ENCODE measurements at regions not wholly inside any gene's neighbourhood (a gene's known extent, or its start where the extent isn't known, plus 50 kb on each side); places are given as distances from the start of the nearest gene placed in this dataset.

- H3K9me3 ChIP-seq (ENCODE audit: control insufficient read depth, low read length) = no peaks in the 10 kb centered on the region
- no peak overlapping the region for H3K4me3 ChIP-seq (ENCODE audit: low read length)
- H3K36me3 ChIP-seq (ENCODE audit: control insufficient read depth, insufficient read depth, low read length) = no peaks in the 10 kb centered on the region
- H3K27me3 ChIP-seq (ENCODE audit: control insufficient read depth, insufficient read depth, low read length) = no peaks in the 10 kb centered on the region
- no peaks in the 10 kb centered on the region for H3K4me1 ChIP-seq (ENCODE audit: control insufficient read depth, insufficient read depth, low read length)
- no peak overlapping the region for H3K9ac ChIP-seq (ENCODE audit: low read length)
Measured at GRCh38 chr9:108525186-108525585, 330.6 kb downstream of the ACTL7B start.

GRCh38 chr9:108521063-108521590, 334.7 kb downstream of the ACTL7B start:
- Histone ChIP-seq H3K36me3 (ENCODE audit: control insufficient read depth, insufficient read depth, low read length) (no peaks in the 10 kb centered on the region), H3K9ac (ENCODE audit: low read length) (no peak overlapping the region)

GRCh38 chr9:108519437-108519836, 336.3 kb downstream of the ACTL7B start:
- Histone ChIP-seq H3K36me3 (ENCODE audit: control insufficient read depth, insufficient read depth, low read length) (no peaks in the 10 kb centered on the region), H3K4me3 (ENCODE audit: low read length) (no peak overlapping the region), H3K9ac (ENCODE audit: low read length) (no peak overlapping the region), H3K27me3 (ENCODE audit: control insufficient read depth, insufficient read depth, low read length) (no peaks in the 10 kb centered on the region), H3K4me1 (ENCODE audit: control insufficient read depth, insufficient read depth, low read length) (no peaks in the 10 kb centered on the region), H3K9me3 (ENCODE audit: control insufficient read depth, low read length) (no peaks in the 10 kb centered on the region)

More at GRCh38 chr9:108521063-108521590, 334.7 kb downstream of the ACTL7B start:
- Histone ChIP-seq H3K4me1 (ENCODE audit: control insufficient read depth, insufficient read depth, low read length) (no peaks in the 10 kb centered on the region), H3K4me3 (ENCODE audit: low read length) (no peak overlapping the region), H3K27me3 (ENCODE audit: control insufficient read depth, insufficient read depth, low read length) (no peaks in the 10 kb centered on the region), H3K9me3 (ENCODE audit: control insufficient read depth, low read length) (no peaks in the 10 kb centered on the region)

DNA sequence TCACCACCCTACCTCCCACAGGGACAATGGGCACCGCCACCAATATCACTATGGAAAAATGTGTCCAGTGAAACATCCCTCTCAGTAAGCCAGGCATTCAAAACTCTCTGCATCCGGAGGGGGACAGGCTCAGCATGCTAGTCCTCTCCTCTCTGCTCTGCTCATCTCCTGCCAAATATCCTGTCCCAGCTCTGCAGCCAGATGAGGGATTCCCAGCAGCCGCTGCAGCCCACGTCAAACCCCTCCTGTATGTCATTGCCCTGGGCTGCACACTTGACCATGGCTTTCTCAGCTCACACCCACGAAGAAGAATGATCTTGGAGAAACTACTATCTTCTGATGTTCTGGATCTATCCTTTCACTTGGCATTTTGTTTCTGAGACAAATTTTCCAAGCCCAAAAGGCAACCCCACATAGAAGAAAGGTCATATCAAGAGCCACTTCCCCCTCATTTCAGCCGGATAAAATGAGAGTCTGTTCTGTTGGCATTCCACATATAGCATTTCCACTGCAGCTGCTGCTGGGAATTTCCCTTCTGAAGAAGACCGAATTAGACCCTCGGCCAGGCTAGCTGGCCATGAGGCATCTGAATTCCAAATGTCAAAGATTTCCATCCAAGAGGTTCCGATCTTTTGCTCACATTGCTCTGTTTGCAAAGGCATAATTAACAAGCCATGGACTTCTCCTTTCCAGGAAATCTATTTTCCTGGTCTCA, 338.0 kb downstream of the ACTL7B start:
- Histone ChIP-seq H3K4me3 (ENCODE audit: low read length) (no peak overlapping the region), H3K4me1 (ENCODE audit: control insufficient read depth, insufficient read depth, low read length) (no peaks in the 10 kb centered on the region), H3K9ac (ENCODE audit: low read length) (no peak overlapping the region), H3K9me3 (ENCODE audit: control insufficient read depth, low read length) (no peaks in the 10 kb centered on the region), H3K36me3 (ENCODE audit: control insufficient read depth, insufficient read depth, low read length) (no peaks in the 10 kb centered on the region), H3K27me3 (ENCODE audit: control insufficient read depth, insufficient read depth, low read length) (no peaks in the 10 kb centered on the region)

DNA sequence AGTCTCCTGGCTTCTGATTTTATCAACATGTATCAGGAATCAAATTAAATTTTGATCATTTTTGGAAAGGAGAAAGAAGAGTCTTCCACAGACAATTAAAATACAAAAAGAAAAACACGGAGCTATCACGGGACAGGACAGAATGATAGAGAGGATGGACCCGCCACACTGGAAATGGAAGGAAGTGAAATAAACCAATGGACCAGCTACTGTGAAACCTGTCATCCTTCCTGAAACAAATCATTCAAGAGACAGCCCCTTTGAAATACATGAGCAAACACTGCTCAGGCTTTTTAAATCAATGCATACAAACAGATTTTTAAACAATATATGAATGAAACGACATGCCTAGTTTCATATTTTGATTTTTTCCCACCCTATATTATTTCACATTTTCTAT, 339.4 kb downstream of the ACTL7B start:
- Histone ChIP-seq H3K27me3 (ENCODE audit: control insufficient read depth, insufficient read depth, low read length) (no peaks in the 10 kb centered on the region), H3K4me3 (ENCODE audit: low read length) (no peak overlapping the region), H3K36me3 (ENCODE audit: control insufficient read depth, insufficient read depth, low read length) (no peaks in the 10 kb centered on the region), H3K4me1 (ENCODE audit: control insufficient read depth, insufficient read depth, low read length) (no peaks in the 10 kb centered on the region), H3K9ac (ENCODE audit: low read length) (no peak overlapping the region), H3K9me3 (ENCODE audit: control insufficient read depth, low read length) (no peaks in the 10 kb centered on the region)

DNA sequence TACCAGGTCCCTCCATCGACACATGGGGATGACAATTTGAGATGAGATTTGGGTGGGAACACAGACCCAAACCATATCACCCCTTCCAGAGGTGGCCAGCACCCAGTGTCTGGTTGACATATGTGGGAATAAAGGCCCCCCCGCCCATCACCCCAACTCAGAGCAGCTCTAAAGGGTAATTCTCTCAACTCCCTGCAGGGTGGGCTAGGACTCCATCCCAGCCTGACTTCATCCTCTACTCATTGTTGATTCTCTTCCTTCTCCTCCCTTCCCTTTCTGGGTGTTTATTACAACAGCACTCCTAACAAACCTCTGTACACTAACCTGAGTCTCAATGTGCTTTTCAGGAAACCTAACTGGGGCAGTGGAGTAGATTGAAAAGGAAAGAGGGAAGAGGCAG, 339.9 kb downstream of the ACTL7B start:
- Histone ChIP-seq H3K36me3 (ENCODE audit: control insufficient read depth, insufficient read depth, low read length) (no peaks in the 10 kb centered on the region), H3K4me3 (ENCODE audit: low read length) (no peak overlapping the region), H3K9me3 (ENCODE audit: control insufficient read depth, low read length) (no peaks in the 10 kb centered on the region), H3K4me1 (ENCODE audit: control insufficient read depth, insufficient read depth, low read length) (no peaks in the 10 kb centered on the region), H3K27me3 (ENCODE audit: control insufficient read depth, insufficient read depth, low read length) (no peaks in the 10 kb centered on the region), H3K9ac (ENCODE audit: low read length) (no peak overlapping the region)

- Histone ChIP-seq H3K4me1 (ENCODE audit: control insufficient read depth, insufficient read depth, low read length) (no peaks in the 10 kb centered on the region), H3K9me3 (ENCODE audit: control insufficient read depth, low read length) (no peaks in the 10 kb centered on the region), H3K27me3 (ENCODE audit: control insufficient read depth, insufficient read depth, low read length) (no peaks in the 10 kb centered on the region), H3K9ac (ENCODE audit: low read length) (no peak overlapping the region), H3K4me3 (ENCODE audit: low read length) (no peak overlapping the region), H3K36me3 (ENCODE audit: control insufficient read depth, insufficient read depth, low read length) (no peaks in the 10 kb centered on the region)
Measured at GRCh38 chr9:108512426-108513173, 343.2 kb downstream of the ACTL7B start.

GRCh38 chr9:108511307-108511706, 344.5 kb downstream of the ACTL7B start:
- H3K9ac ChIP-seq (ENCODE audit: low read length) = no peak overlapping the region
- H3K9me3 ChIP-seq (ENCODE audit: control insufficient read depth, low read length) = no peaks in the 10 kb centered on the region
- no peak overlapping the region for H3K4me3 ChIP-seq (ENCODE audit: low read length)
- no peaks in the 10 kb centered on the region for H3K27me3 ChIP-seq (ENCODE audit: control insufficient read depth, insufficient read depth, low read length)
- no peaks in the 10 kb centered on the region for H3K36me3 ChIP-seq (ENCODE audit: control insufficient read depth, insufficient read depth, low read length)
- no peaks in the 10 kb centered on the region for H3K4me1 ChIP-seq (ENCODE audit: control insufficient read depth, insufficient read depth, low read length)

GRCh38 chr9:108496846-108497245, 358.9 kb downstream of the ACTL7B start:
- no peak overlapping the region for H3K4me3 ChIP-seq (ENCODE audit: low read length)
- no peaks in the 10 kb centered on the region for H3K27me3 ChIP-seq (ENCODE audit: control insufficient read depth, insufficient read depth, low read length)
- no peaks in the 10 kb centered on the region for H3K9me3 ChIP-seq (ENCODE audit: control insufficient read depth, low read length)
- H3K4me1 ChIP-seq (ENCODE audit: control insufficient read depth, insufficient read depth, low read length) = no peaks in the 10 kb centered on the region
- no peak overlapping the region for H3K9ac ChIP-seq (ENCODE audit: low read length)
- no peaks in the 10 kb centered on the region for H3K36me3 ChIP-seq (ENCODE audit: control insufficient read depth, insufficient read depth, low read length)

GRCh38 chr9:108489567-108489966, 366.2 kb downstream of the ACTL7B start:
- Histone ChIP-seq H3K9ac (ENCODE audit: low read length) (no peak overlapping the region), H3K36me3 (ENCODE audit: control insufficient read depth, insufficient read depth, low read length) (no peaks in the 10 kb centered on the region), H3K9me3 (ENCODE audit: control insufficient read depth, low read length) (no peaks in the 10 kb centered on the region), H3K4me3 (ENCODE audit: low read length) (no peak overlapping the region), H3K4me1 (ENCODE audit: control insufficient read depth, insufficient read depth, low read length) (no peaks in the 10 kb centered on the region), H3K27me3 (ENCODE audit: control insufficient read depth, insufficient read depth, low read length) (no peaks in the 10 kb centered on the region)

DNA sequence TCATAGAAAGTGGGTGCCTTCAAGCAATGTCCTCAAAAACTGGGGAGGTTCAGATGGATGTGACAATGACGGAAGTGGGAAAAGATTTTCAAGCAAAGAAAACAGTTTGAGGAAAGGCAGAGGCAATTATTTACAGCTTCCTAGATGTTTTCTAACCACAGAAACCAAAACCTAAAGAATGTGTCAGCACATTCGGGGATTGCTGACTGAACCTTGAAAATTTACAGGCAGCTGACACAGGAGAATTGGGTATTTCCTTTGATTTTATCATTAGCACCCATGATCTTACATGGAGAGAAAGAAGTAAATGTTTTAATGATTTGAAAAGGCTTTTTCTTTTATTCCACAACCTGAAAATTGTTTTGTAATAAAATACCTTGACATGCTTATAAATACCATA, 369.0 kb downstream of the ACTL7B start:
- H3K9ac ChIP-seq (ENCODE audit: low read length) = no peak overlapping the region
- H3K4me3 ChIP-seq (ENCODE audit: low read length) = no peak overlapping the region
- no peaks in the 10 kb centered on the region for H3K27me3 ChIP-seq (ENCODE audit: control insufficient read depth, insufficient read depth, low read length)
- H3K9me3 ChIP-seq (ENCODE audit: control insufficient read depth, low read length) = no peaks in the 10 kb centered on the region
- no peaks in the 10 kb centered on the region for H3K4me1 ChIP-seq (ENCODE audit: control insufficient read depth, insufficient read depth, low read length)
- no peaks in the 10 kb centered on the region for H3K36me3 ChIP-seq (ENCODE audit: control insufficient read depth, insufficient read depth, low read length)

DNA sequence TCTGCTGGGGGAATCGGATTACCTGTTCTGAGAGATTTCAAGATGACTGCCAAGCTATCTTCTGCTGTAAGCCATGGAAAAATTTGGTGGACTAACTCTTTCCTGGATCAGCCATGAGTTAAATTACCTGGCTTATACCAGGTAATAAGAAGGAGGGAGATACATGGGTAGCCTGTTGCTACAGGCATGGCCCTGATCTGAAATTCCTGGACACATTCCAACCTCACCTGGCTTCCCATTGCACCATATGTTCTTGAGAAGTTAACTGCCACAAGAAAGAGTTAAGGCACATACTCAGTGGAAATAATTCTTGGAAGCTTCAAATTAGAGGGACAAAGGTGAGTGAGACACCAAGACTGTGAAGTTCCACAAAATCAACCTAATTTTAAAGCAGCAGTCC, 371.3 kb downstream of the ACTL7B start:
- no peaks in the 10 kb centered on the region for H3K4me1 ChIP-seq (ENCODE audit: control insufficient read depth, insufficient read depth, low read length)
- no peaks in the 10 kb centered on the region for H3K9me3 ChIP-seq (ENCODE audit: control insufficient read depth, low read length)
- no peak overlapping the region for H3K4me3 ChIP-seq (ENCODE audit: low read length)
- no peaks in the 10 kb centered on the region for H3K27me3 ChIP-seq (ENCODE audit: control insufficient read depth, insufficient read depth, low read length)
- no peaks in the 10 kb centered on the region for H3K36me3 ChIP-seq (ENCODE audit: control insufficient read depth, insufficient read depth, low read length)
- no peak overlapping the region for H3K9ac ChIP-seq (ENCODE audit: low read length)

Data from mucosa of stomach (tissue), 1 donor.